HG03378 (cell line): ENCODE measurements at regions not wholly inside any gene's neighbourhood (a gene's known extent, or its start where the extent isn't known, plus 50 kb on each side); places are given as distances from the start of the nearest gene placed in this dataset.

Experiments
- ATAC-seq: cut with Tn5 transposase; IDR thresholded peaks from one replicate; pipeline ENCODE4 v1.9.1; 2021; ENCODE audit warnings: mild to moderate bottlenecking, moderate library complexity; ENCODE audit not compliant: unreplicated experiment

DNA sequence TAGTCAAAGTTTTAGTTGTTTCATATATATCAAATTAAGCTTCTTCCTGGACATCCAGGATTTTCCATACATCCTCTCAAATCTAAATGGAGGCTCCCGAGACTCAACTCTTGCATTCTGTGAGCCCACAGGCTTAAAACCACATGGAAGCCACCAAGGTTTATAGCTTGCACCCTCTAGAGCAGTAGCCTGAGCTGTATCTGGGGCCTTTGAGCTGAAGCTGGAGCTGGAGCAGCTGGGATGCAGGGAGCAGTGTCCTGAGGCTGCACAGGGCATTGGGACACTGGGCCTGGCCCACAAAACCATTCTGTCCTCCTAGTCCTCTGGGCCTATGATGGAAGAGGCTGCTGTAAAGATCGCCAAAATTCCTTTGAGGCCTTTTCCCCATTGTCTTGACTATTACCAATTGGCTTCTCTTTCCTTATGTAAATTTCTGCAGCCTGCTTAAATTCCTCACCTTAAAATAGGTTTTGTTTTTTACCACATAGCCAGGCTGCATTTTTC lies 151.0 kb downstream of the COX7C start:
- ATAC-seq, result no peak

DNA sequence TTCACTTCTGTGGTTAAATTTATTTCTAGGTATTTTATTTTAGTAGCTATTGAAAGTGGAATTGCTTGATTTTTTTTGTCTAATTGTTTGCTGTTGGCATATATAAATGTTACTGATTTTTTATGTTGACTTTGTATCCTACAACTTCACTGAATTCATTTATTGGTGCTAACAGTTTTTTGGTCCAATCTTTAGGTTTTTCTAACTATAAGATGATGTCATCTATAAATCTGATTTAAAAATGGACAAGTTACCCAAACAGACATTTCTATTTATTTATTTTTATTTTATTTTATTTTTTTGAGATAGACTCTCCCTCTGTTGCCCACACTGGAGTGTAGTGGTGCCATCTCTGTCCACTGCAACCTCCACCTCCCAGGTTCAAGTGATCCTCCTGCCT lies 162.3 kb downstream of the COX7C start:
- no peak for ATAC-seq

DNA sequence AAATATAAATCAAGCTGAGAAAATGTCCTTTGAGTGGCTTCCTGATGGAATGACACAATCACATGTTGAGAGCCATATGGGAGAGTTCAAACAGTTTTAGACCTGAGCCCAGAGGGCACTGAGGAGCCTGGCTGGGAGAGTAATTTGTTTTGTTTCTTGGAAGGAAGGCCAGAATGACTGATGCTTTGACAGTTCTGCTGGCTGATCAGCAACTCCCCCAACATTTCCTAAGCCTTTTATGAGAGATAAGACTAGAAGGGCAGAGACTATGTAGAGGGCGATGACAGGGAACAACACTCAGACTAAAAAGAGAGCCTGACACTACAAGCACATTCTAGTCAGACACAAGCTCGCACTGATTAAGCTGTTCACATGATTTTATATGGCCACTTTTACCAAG lies 169.2 kb downstream of the COX7C start:
- no peak for ATAC-seq

DNA sequence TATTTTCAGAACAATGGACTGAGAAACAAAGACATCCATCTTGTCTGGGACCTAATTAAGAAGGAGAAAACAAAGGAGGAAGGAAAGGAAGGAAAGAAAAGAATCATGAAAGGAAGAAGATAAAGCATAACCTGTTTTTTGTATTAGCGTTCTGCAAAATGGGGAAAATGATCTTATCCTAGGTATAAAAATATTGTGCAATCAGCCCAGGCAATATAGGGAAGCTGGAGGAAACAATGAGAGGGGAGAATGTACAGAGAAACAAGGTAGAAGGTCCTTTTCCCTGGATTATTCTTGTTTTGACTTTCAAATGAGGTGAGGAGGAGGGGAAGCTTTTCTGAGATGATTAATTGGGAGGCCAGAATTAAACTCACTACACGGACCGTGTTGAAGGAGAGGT lies 177.9 kb downstream of the COX7C start:
- ATAC-seq, result no peak

DNA sequence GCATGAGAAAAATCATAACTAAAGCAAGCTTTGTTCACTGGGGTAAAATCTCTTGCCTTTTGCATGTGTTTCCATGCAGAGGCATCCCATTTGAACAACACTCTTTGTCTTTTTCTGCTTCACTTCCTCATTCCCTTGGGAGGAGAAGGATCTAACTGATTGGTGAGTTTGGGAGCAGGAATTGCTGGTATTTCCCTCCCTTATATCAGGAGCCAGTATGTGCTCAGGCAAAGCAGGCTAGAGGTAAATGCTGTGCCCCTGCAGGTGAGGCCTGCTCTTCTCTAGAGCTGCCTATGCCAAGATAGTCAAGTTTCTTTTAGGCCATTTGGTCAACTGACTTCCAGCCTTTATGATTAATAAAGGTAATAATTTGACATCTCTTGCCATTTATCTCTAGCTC lies 179.9 kb downstream of the COX7C start:
- no peak for ATAC-seq

DNA sequence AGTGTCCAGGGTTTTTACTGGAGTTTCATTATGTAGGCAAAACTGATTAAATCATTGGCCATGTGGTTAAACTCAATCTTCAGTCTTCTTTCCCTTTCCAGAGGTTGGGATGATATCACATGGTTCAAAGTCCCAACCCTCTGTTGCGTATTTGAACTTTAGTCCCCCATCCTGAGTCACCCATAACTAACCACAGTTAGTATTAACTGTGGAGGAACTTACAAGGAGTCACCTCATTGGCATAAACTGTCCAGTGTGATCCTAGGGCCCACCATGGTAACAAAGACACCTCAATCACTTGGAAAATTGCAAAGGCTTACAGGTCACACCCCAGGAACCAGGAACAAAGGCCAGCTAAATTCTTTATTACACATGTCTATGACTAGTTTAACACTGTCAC lies 188.5 kb downstream of the COX7C start:
- ATAC-seq, result no peak

DNA sequence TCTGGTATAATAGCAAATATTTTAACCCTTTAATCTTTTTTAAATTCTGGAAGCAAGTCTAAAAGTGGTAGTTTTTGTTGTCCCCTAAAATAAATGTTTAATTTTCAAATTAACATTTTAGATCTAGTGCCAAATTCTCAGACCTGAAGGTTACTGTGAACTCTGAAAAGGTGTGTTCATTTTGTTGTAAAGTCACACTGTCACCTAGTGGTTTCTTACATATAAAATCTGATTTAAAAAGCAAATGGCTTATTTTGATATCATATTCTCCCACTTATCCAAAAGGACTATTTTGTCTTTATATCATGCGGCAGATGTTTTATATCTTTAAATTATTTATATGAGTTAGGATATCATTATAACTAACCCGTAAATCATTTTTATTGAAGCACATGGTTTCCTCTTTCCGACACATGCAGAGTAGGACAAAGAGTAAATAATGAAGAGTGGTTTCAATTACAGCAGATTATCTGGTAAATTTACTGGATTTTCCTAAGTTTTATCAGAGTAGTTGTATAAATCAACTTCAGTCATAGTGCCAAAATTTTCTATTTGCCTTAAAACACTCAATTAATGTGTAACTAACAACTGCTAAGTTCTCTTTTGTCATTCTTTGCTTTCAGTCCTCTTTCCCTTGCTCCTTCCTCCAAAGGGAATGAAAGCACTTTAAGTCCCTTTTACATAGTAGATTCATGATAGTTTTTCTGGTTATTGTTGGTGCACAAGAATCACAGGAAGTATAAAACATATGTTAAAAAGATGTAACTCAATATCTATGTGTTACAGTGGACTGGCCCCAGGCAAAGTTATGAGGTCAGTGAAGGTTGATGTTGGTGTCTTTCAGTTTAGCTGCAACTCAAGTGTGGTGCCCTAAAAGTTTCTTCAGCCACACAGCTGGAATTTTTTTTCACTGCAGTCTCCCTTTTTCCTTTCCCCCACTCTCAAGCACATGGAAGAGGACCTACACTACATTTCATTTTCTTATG lies 189.6 kb downstream of the COX7C start:
- no peak for ATAC-seq

DNA sequence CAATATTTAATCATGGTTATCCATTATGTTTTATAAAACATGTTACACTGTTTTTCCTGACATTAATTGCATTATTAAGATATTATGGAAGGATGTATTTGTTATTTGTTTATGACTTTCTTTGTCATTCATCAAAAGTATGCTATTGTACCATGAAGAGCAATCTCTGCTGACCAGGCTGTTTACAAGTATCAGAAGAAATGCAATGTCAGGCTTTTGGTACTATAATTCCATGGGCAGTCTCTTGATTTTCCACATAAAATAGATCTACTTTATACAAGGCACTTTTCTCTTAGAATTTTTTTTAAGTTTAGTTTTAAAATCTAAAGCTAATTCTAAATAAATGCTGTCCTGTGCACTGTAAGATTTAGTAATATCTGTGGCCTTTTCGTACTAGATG lies 196.6 kb downstream of the COX7C start:
- no peak for ATAC-seq

DNA sequence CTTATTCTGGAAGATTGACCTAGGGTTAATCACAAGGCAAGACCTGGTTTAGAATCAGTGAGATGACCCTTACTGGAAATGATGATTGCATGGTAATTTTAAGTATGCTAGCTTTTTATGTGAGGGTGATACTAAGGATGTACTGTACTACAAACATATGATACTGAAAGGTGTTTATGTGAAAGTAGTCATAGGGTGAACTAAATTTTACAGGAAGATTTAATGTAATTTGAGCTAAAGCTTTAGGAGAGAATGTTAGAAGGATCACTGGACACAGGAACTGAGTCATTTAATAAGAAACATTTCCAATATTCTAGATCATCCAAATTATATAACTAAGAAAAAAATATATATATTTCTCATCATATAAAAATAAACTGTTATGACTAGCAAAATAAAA lies 197.2 kb downstream of the COX7C start:
- no peak for ATAC-seq

DNA sequence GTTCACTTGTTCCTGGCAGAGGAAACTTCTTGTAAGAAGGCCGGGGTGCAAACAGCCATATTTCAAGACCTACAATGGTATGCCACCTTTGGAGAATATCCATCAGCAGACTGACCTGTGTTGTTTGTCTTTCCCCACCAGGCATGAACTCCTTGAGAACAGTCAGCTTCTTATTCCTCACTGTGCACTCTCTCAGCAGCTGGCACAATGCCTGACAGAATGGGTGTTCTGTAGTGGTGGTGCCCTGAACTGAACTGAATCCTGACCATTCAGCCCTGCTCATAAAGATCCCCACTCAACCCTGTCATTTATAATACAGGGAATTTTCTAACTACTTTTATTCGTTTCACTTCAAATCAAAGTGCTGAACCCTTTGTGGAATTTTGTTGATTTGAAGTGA lies 206.9 kb downstream of the COX7C start:
- no peak for ATAC-seq

DNA sequence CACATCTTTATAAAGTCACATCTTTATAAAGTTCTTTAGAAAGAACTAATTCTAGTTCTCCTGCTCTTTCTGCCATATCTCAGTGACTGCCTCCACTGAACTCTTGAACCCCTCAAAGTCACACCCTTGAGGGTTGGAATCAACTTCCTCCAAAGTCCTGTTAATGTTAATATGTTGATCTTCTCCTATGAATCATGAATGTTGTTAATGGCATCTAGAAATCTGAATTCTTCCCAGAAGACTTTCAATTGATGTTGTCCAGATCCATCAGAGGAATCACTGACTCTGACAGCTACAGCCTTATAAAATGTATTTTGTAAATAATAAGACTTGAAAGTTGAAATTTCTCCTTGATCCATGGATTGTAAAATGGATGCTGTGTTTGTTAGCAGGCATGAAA lies 213.4 kb downstream of the COX7C start:
- no peak for ATAC-seq

DNA sequence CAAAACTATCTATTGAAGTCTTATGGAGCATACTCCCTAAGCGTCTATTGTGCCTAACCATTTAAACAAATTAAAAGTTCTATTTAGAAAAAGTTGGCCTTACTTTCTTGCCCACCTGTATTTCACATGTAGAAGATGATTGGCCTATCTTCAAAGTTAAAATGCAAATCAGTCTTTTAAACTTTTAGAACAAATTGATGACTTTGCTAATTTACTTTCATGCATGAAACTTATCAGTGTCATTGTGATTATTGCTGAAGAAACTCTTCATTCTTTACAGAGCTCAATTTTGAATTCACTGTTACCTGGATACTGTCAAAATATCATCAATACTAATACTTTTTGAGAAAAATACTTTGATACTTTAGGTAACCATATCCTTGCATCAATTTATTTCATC lies 216.1 kb downstream of the COX7C start:
- no peak for ATAC-seq

DNA sequence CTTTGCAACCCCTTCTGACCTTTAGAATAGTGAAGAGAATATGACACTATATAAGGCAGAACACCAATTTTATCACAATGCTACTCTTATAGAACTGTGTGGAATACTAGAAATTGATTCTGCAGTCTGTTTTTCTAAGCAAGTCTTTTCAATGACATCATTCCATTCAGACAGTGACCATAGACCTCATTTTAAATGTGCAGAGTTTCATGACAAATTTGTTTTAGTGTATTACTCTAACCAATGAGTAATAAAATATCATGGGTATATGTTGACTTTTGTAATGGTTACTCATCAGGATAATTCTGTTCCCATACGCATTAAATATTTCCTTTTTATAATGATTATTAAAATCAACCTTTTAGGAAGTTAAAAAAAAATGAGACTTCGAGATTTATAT lies 219.9 kb downstream of the COX7C start:
- no peak for ATAC-seq

DNA sequence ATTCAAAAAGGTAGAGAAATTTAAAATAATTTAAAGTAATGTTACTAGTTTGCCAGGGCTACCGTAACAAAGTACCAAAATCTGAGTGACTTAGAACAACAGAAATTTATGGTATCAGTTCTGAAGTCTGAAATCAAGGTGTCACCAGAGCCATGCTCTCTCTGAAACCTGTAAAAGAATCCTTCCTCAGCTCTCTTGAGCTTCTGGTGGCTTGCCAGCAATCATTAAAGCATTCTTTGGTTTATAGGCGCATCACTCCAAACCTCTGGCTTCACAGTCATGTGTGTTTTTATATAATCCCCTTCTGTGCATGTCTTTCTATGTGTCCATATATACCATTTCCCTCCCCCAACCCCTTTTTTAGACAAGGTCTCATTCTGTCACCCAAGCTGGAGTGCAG lies 220.3 kb downstream of the COX7C start:
- no peak for ATAC-seq

DNA sequence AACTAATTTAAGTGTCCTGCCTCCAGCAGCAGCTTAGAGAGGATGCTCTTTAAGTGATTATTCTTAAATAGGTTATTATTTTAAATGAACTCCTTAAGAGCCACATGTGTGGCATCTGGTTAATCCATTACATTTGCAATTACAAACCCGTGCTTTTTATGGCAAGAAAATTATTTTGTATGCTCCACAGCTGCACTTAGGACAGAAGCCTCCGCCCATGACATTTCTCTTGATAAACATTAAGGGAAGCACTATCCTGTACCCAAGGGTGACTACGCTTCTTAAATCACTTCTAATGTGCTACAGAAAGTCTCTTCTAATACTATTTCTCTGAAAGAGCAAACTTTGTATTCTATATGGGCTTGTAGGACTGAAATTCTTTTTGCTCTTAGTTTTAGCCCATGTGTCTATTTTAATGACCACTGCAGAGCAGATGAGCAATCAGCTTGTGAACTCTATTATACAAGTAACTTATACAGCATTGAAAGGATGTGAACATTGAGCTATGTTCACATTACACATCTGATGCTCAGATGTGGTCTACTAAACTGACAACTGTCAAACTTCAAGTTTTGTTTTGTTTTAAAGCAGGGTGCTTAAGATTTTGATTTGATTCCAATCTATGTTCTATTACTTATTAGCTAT lies 223.4 kb downstream of the COX7C start:
- no peak for ATAC-seq

DNA sequence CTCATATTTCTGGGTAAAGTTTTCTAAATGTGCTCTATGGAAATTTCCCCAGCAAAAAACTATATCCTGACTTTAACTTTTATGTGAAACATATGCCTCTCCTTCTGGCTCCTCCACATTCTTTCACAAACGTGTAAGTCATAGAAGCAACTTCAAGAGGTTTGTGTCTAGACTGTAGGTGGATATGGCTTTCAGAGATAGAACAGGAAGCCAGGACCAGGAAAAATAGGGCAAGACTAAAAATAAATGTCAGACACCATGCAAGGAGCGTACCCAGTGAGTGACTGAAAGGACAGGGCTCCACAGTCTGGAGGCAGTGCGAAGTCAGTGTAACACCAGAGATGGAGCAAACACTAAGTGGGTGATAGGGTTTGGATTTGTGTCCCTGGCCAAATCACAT lies 240.7 kb downstream of the COX7C start:
- ATAC-seq, result no peak

DNA sequence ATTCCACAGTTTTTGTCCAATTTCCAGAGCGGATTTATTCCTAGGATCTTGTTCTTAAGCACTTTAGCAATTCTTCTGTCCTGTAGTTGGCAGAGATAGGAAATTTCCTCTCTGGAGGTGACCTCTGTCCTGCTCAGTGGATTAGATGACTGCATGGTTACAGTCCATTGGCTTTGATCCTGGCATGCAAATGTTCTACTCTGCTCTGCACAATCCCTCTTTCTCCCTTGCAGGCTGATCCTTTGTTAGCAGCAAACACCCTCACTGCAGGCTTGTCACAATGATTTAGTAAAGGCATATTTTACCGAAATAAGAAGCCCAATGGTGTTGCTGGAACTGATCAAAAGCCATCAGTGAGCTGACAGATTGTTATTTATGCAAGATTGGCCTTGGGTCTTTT lies 243.8 kb downstream of the COX7C start:
- ATAC-seq, result no peak

DNA sequence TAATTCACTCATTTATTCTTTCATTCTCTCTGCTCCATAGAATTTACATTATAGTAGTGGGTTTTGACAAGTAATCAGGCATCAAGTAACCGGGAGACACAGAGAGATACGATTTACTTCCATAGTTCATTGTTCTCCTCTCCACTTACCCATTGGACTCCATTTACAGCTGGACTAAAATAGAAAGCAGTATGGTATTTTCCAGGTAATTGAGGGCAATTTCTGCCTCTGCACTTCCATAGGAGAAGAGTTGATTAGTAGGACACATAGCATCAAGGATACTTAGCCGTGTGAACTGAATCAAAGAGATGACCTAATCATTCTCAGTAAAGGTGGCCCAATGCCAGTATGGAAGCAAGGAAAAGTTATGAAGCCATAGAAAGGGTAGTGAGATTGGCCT lies 244.4 kb downstream of the COX7C start:
- no peak for ATAC-seq

DNA sequence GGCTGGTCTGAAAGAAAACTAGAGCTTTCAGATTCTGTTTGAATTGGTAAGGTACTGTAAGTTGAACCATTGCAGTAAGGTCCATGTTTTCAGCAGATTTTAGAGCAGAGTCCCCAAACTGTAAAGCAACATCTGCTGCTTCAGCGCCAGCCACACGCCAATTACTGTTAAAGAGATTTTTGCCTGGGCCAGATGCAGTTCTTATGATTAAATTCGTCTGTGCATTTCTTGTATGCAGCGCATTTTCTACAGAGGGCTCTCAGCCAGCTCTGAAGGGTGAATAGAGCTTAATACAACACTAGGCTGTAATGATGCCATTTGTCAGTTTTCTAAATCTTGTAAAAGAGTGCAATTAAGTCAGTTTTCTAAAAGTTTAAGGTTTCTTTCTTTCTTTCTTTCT lies 246.3 kb downstream of the COX7C start:
- no peak for ATAC-seq

DNA sequence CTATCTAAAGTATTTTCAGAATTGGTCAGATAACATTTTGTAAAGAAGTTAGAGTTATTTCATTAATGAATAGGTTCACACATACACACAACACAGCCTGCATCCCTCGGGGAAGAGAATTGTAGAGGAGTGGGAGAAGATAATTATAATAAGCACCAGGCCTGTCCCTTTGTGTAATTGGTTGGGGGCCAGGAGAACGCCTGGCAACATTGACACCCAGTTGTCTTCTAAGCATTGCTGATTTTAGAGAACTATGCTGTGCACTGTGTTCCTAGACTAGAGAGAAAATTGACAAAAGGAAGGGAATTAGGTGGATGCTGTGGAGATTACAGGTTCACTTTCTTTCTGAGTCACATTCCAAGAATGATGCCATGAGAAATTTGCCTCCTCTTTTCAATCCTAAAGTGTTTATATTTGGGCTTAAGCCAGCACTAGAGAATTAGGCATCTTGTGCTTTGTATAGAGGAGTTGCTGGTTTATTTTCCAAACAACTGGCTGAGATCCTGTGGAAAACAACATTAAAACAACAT lies 247.6 kb downstream of the COX7C start:
- no peak for ATAC-seq

DNA sequence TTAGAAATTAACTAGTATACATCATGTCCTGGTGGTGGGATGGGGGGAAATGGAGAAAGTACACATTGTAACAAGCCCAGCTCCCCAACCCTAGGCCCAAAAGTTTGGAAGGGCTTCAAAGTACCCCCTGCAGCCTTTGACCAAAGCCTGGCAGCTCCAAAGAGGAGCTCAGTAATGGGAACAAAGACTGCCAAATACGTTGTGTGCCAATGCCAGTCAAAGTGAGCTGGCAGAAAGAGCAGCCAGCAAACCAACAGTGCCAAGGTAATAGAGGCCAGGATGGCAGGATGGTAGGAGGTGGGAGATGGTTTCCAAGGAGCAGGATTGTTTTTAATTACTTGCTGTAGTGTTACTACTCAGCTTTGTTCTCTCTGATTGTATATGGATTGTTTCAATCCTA lies 248.3 kb downstream of the COX7C start:
- ATAC-seq, result no peak

DNA sequence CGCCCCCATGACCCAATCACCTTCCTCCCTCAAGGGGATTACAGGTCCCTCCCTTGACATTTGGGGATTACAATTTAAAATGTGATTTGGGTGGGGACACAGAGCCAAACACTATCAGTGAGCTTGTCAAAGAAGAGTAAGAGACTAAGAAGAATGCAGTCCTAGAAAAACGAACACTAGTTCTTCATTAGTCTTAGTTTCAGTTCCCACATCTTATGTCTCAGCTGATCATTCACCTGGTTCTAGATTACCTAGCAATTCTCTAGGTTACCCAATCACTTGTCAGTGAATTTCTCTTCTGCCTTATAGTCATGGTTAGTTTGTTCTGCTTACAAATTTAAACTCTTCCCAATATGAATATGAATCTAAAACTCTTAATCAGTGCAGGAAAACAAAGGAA lies 251.5 kb downstream of the COX7C start:
- ATAC-seq, result no peak
